Panc1 (cell line): ENCODE measurements at regions not wholly inside any gene's neighbourhood (a gene's known extent, or its start where the extent isn't known, plus 50 kb on each side); places are given as distances from the start of the nearest gene placed in this dataset.

ENCODE experiments used
- CTCF ChIP-seq: fragments of 450-650 bp; IDR thresholded peaks from 2 replicates; pipeline ENCODE4 v1.5.1; 2017; ENCODE audit warnings: mild to moderate bottlenecking
- POLR2AphosphoS5 ChIP-seq: IDR thresholded peaks from 2 replicates; pipeline ENCODE4 v1.6.1; 2012; ENCODE audit warnings: mild to moderate bottlenecking, low read depth, low read length, moderate library complexity
- REST ChIP-seq, 2 experiments: IDR thresholded peaks; 2 replicates each; pipeline ENCODE4 v1.6.1; 2011 to 2012; ENCODE audit warnings: low read depth in 2 of 2, control low read depth in 1 of 2, low read length in 1 of 2, mild to moderate bottlenecking in 1 of 2, moderate library complexity in 1 of 2; ENCODE audit not compliant: insufficient read depth in 1 of 2
- SIN3A ChIP-seq: IDR thresholded peaks from 2 replicates; pipeline ENCODE4 v1.6.1; 2012; ENCODE audit warnings: low read depth, mild to moderate bottlenecking, low read length, moderate library complexity, borderline replicate concordance; ENCODE audit not compliant: insufficient read depth

GRCh38 chr20:12293900-12294299, 376.2 kb downstream of the BTBD3 start:
- TF ChIP-seq CTCF (no peak), REST (IDR thresholded peaks at IDR 0.05; ENCODE audit: insufficient read depth in 1 of 2, low read depth in 2 of 2, low read length in 1 of 2) (no peak), POLR2AphosphoS5 (no peak), SIN3A (no peak)
